ENCODE measurements at regions not wholly inside any gene's neighbourhood (a gene's known extent, or its start where the extent isn't known, plus 50 kb on each side); places are given as distances from the start of the nearest gene placed in this dataset.

DNA sequence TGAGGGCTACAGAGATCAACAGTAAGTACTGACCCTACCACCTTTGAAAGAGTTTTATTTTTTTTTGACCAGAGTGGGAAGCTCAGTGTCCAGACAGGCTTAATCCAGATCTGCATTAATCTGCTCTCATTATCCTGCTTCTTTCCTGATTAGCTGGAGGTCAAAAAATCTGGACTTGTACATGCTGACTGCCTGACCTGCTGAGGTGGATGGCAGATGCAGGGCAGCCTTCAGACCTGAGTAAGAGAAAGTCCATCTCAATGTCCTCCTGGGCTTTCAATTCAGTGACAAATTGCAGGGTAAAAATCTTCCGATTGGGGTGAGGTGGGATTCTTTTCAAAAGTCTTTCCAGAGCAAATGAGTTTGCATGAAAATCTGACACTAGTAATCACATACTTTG is 998.8 kb upstream of the PIK3C3 start:
- no peak overlapping the region for H3K9ac ChIP-seq (replicated peaks; ENCODE audit: extremely low read depth, insufficient read depth, low read length)
- no peak overlapping the region for H3K4me3 ChIP-seq (replicated peaks in 1 of 3; ENCODE audit: insufficient read depth in 1 of 3, low read depth in 1 of 3, low read length in 3 of 3)
- H3K36me3 ChIP-seq (ENCODE audit: control insufficient read depth in 2 of 2, extremely low read depth in 1 of 2, insufficient read depth in 2 of 2, low read length in 2 of 2) = no peaks in the 10 kb centered on the region
- TF ChIP-seq POLR2AphosphoS5 (IDR thresholded peaks at IDR 0.05; ENCODE audit: insufficient read depth, low read depth, low read length) (no peak), POLR2A (IDR thresholded peaks at IDR 0.05; ENCODE audit: low read depth, low read length) (no peak), GATA2 (IDR thresholded peaks at IDR 0.05; ENCODE audit: insufficient read depth, insufficient read length, low read depth, low read length) (no peak), EZH2 (IDR thresholded peaks at IDR 0.05; ENCODE audit: borderline replicate concordance, low read depth, low read length, severe bottlenecking) (no peak), MYC (IDR thresholded peaks at IDR 0.05; ENCODE audit: low read depth, low read length) (no peak), JUN (IDR thresholded peaks at IDR 0.05; ENCODE audit: borderline replicate concordance, insufficient read depth, insufficient read length, low read depth) (no peak), CTCF (IDR thresholded peaks at IDR 0.05; ENCODE audit: extremely low read depth in 1 of 2, insufficient read depth in 1 of 2, low read depth in 1 of 2, low read length in 2 of 2) (no peak), FOS (IDR thresholded peaks at IDR 0.05; ENCODE audit: borderline replicate concordance, insufficient read depth, low read length) (no peak)
- TF ChIP-seq, protein P1, sequence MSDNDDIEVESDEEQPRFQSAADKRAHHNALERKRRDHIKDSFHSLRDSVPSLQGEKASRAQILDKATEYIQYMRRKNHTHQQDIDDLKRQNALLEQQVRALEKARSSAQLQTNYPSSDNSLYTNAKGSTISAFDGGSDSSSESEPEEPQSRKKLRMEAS (IDR thresholded peaks at IDR 0.05; ENCODE audit: insufficient read depth, insufficient read length) = no peak
- intact Hi-C loops (cut with micrococcal nuclease) = no loop called here
- H3K27ac ChIP-seq (ENCODE audit: insufficient read depth, low read depth, low read length) = no peak overlapping the region
- no TSS peak for BruUV-seq (replicated peaks)
- H3K9me1 ChIP-seq (replicated peaks; ENCODE audit: control insufficient read depth, extremely low read depth, insufficient read depth, low read length) = no peaks in the 10 kb centered on the region
- H3K9me3 ChIP-seq (replicated peaks; ENCODE audit: control insufficient read depth, insufficient read depth, low read length) = peaks cover 2% of the 10 kb centered on the region
- H3K79me2 ChIP-seq (ENCODE audit: control insufficient read depth, insufficient read depth, low read length) = no peaks in the 10 kb centered on the region
- FAIRE-seq (no peak), DNase-seq (ENCODE audit: low read depth, low spot score) (no peak)
- POLR2A ChIA-PET = no interaction called here
- no peaks in the 10 kb centered on the region for H4K20me1 ChIP-seq (replicated peaks; ENCODE audit: control insufficient read depth, extremely low read depth, insufficient read depth, low read length)
- no peak overlapping the region for H3K4me2 ChIP-seq (ENCODE audit: insufficient read depth, low read length)
- CTCF ChIA-PET = no interaction called here
- dilution Hi-C loops (cut with MboI; ENCODE audit: extremely low pct_ligation_motif_present, low sequenced_read_pairs) = no loop called here
- no peak overlapping the region for H2AFZ ChIP-seq (ENCODE audit: low read depth, low read length)
- H3K27me3 ChIP-seq (ENCODE audit: control insufficient read depth in 2 of 2, insufficient read depth in 2 of 2, low read length in 2 of 2) = no peaks in the 10 kb centered on the region
- H3K4me1 ChIP-seq (ENCODE audit: control insufficient read depth, extremely low read depth, insufficient read depth, low read length) = no peaks in the 10 kb centered on the region

Measured in endothelial cell of umbilical vein (primary cell).